Endothelial cell of umbilical vein (primary cell): ENCODE measurements at regions not wholly inside any gene's neighbourhood (a gene's known extent, or its start where the extent isn't known, plus 50 kb on each side); places are given as distances from the start of the nearest gene placed in this dataset.

Experiments
- BruUV-seq: library from RNA; stranded (reverse); fragments of 400-500 nt; replicated peaks from 2 replicates; lab custom pipeline; 2021; lab: Mats Ljungman, UMichigan
- CTCF ChIA-PET: fragments of 300-600, 350-600 bp; sonication (Branson Sonifier 250); formaldehyde crosslinking; loops from one replicate; lab custom pipeline; 2021; ENCODE audit warnings: antibody characterized with exemption, inconsistent platforms; lab: Charles Lee
- POLR2A ChIA-PET: fragments of 300-600, 350-600 bp; sonication (Branson Sonifier 250); formaldehyde crosslinking; loops from one replicate; lab custom pipeline; 2021; ENCODE audit warnings: antibody characterized with exemption, inconsistent platforms; lab: Charles Lee
- DNase-seq: peaks from one replicate; pipeline ENCODE4 v3.0.0-alpha.2; 2011; ENCODE audit warnings: low read depth, low spot score
- FAIRE-seq: peaks from 2 replicates; lab custom pipeline; 2011; peaks lifted over from hg19 to GRCh38; lab: Jason Lieb, UNC
- H2AFZ ChIP-seq: 2 replicates; pipeline ENCODE4 v1.6.0; 2012; ENCODE audit warnings: low read depth, low read length, control low read depth, inconsistent platforms
- H3K27ac ChIP-seq: 2 replicates; pipeline ENCODE4 v1.5.1; 2011; ENCODE audit warnings: low read depth, mild to moderate bottlenecking, control low read depth, low read length, moderate library complexity; ENCODE audit not compliant: insufficient read depth
- H3K27me3 ChIP-seq, 2 experiments: 2 replicates each; pipeline versions ENCODE4 v1.6.0 to v1.6.1; 2011; ENCODE audit warnings: low read length in 2 of 2, mixed read lengths in 1 of 2; ENCODE audit not compliant: control insufficient read depth in 2 of 2, insufficient read depth in 2 of 2
- H3K36me3 ChIP-seq, 2 experiments: 2 replicates in 1 of 2; 3 replicates in 1 of 2; pipeline ENCODE4 v1.5.1; 2011; ENCODE audit warnings: low read length in 2 of 2, mild to moderate bottlenecking in 1 of 2, moderate library complexity in 1 of 2; ENCODE audit not compliant: control insufficient read depth in 2 of 2, insufficient read depth in 2 of 2; ENCODE audit errors: extremely low read depth in 1 of 2
- H3K4me1 ChIP-seq: 3 replicates; pipeline ENCODE4 v1.5.1; 2011; ENCODE audit warnings: mild to moderate bottlenecking, low read length; ENCODE audit not compliant: control insufficient read depth, insufficient read depth; ENCODE audit errors: extremely low read depth
- H3K4me2 ChIP-seq: 2 replicates; pipeline ENCODE4 v1.6.1; 2011; ENCODE audit warnings: low read length, control low read depth, mixed read lengths; ENCODE audit not compliant: insufficient read depth
- H3K4me3 ChIP-seq, 3 experiments: fragments of 200-600 bp in 1 of 3; sonication (generic), shearing (Covaris generic) in 1 of 3; replicated peaks in 1 of 3; 2 replicates each; pipeline ENCODE4 v1.5.1; 2011 to 2016; ENCODE audit warnings: control low read depth in 3 of 3, low read length in 3 of 3, mild to moderate bottlenecking in 2 of 3, inconsistent platforms in 1 of 3, low read depth in 1 of 3, moderate library complexity in 1 of 3; ENCODE audit not compliant: insufficient read depth in 1 of 3
- H3K79me2 ChIP-seq: 2 replicates; pipeline ENCODE4 v1.6.0; 2012; ENCODE audit warnings: low read length, inconsistent platforms; ENCODE audit not compliant: control insufficient read depth, insufficient read depth
- H3K9ac ChIP-seq: replicated peaks from 2 replicates; pipeline ENCODE3; 2011; ENCODE audit warnings: low read length, control low read depth; ENCODE audit not compliant: insufficient read depth; ENCODE audit errors: extremely low read depth
- H3K9me1 ChIP-seq: replicated peaks from 3 replicates; pipeline ENCODE4 v1.6.0; 2011; ENCODE audit warnings: mild to moderate bottlenecking, low read length; ENCODE audit not compliant: control insufficient read depth, insufficient read depth; ENCODE audit errors: extremely low read depth
- H3K9me3 ChIP-seq: replicated peaks from 2 replicates; pipeline ENCODE4 v1.5.1; 2012; ENCODE audit warnings: low read length, inconsistent platforms; ENCODE audit not compliant: control insufficient read depth, insufficient read depth
- H4K20me1 ChIP-seq: replicated peaks from 2 replicates; pipeline ENCODE3; 2011; ENCODE audit warnings: mild to moderate bottlenecking, low read length; ENCODE audit not compliant: control insufficient read depth, insufficient read depth; ENCODE audit errors: extremely low read depth
- CTCF ChIP-seq, 2 donors: IDR thresholded peaks; 1 replicate in 1 of 2; 2 replicates in 1 of 2; pipeline ENCODE4 v1.5.1; 2011; ENCODE audit warnings: low read length in 2 of 2, mild to moderate bottlenecking in 2 of 2, moderate library complexity in 2 of 2, control low read depth in 1 of 2, inconsistent platforms in 1 of 2, low read depth in 1 of 2; ENCODE audit not compliant: insufficient read depth in 1 of 2; ENCODE audit errors: extremely low read depth in 1 of 2
- EZH2 ChIP-seq: IDR thresholded peaks from 2 replicates; pipeline ENCODE4 v1.6.1; 2012; ENCODE audit warnings: borderline replicate concordance, low read depth, mild to moderate bottlenecking, moderate library complexity, low read length, inconsistent platforms; ENCODE audit not compliant: severe bottlenecking
- FOS ChIP-seq: IDR thresholded peaks from 2 replicates; pipeline ENCODE4 v1.6.1; 2011; ENCODE audit warnings: mild to moderate bottlenecking, low read length, moderate library complexity, borderline replicate concordance; ENCODE audit not compliant: insufficient read depth
- GATA2 ChIP-seq: IDR thresholded peaks from 2 replicates; pipeline ENCODE4 v1.7.0; 2011; ENCODE audit warnings: low read depth, mild to moderate bottlenecking, moderate library complexity, mixed read lengths, low read length; ENCODE audit not compliant: insufficient read length, insufficient read depth
- JUN ChIP-seq: IDR thresholded peaks from 2 replicates; pipeline ENCODE4 v1.6.1; 2011; ENCODE audit warnings: borderline replicate concordance, low read depth; ENCODE audit not compliant: insufficient read length, insufficient read depth
- MYC ChIP-seq: IDR thresholded peaks from one replicate; pipeline ENCODE4 v1.6.1; 2011; ENCODE audit warnings: mild to moderate bottlenecking, low read depth, low read length
- POLR2A ChIP-seq: IDR thresholded peaks from 2 replicates; pipeline ENCODE4 v1.6.1; 2012; ENCODE audit warnings: low read depth, mild to moderate bottlenecking, control low read depth, low read length
- POLR2AphosphoS5 ChIP-seq: IDR thresholded peaks from 2 replicates; pipeline ENCODE4 v1.6.1; 2012; ENCODE audit warnings: low read depth, mild to moderate bottlenecking, control low read depth, low read length, moderate library complexity; ENCODE audit not compliant: insufficient read depth
- dilution Hi-C: fragments of 300-500 bp; cut with MboI; formaldehyde crosslinking; loops from one replicate; pipeline ENCODE4 v1.15.0; 2019; ENCODE audit warnings: low sequenced_read_pairs; ENCODE audit not compliant: extremely low pct_ligation_motif_present
- intact Hi-C: fragments of 100-400 bp; cut with micrococcal nuclease; formaldehyde crosslinking; loops from one replicate; pipeline ENCODE4 v1.10.0; 2022
- TF ChIP-seq, protein P1 (sequence below): IDR thresholded peaks from 2 replicates; pipeline ENCODE4 v1.6.1; 2011; ENCODE audit not compliant: insufficient read depth, insufficient read length

DNA sequence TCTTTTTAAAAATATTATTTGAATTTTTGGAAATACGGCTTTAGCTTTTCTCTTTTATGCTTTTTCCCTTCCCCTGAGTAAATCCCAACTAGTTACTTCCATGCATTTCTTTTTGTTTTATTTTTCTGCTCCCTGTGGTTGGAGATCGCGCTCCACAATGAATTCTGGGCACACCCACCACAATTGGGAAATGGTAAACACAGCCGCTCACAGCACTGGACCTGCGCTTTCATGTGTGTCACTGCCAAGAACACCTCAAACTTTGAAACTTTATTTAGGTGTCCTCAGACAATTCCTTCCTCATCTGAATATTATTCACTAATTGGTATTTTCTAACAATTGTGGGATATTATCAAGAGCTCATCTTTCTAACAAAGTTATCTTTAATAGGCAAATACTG lies 82.8 kb upstream of the TMEM18 start:
- DNase-seq: no peak
- no peaks in the 10 kb centered on the region for H3K9me1 ChIP-seq
- no peaks in the 10 kb centered on the region for H3K4me1 ChIP-seq
- CTCF ChIA-PET: no interaction called here
- no peaks in the 10 kb centered on the region for H3K9me3 ChIP-seq
- TF ChIP-seq EZH2: no peak
- no peak for TF ChIP-seq CTCF (IDR thresholded peaks at IDR 0.05; ENCODE audit: extremely low read depth in 1 of 2, insufficient read depth in 1 of 2, low read depth in 1 of 2, low read length in 2 of 2)
- no peak for TF ChIP-seq POLR2AphosphoS5
- TF ChIP-seq, protein P1, sequence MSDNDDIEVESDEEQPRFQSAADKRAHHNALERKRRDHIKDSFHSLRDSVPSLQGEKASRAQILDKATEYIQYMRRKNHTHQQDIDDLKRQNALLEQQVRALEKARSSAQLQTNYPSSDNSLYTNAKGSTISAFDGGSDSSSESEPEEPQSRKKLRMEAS: no peak
- no peak for TF ChIP-seq JUN
- TF ChIP-seq FOS: no peak
- TF ChIP-seq GATA2: no peak
- no peak for TF ChIP-seq POLR2A
- no peak for TF ChIP-seq MYC
- H3K4me3 ChIP-seq: no peak overlapping the region
- H3K36me3 ChIP-seq: no peaks in the 10 kb centered on the region
- FAIRE-seq: no peak
- intact Hi-C loops (no loop called here), dilution Hi-C loops (no loop called here)
- POLR2A ChIA-PET: no interaction called here
- no peaks in the 10 kb centered on the region for H4K20me1 ChIP-seq
- no peak overlapping the region for H2AFZ ChIP-seq
- H3K4me2 ChIP-seq: no peak overlapping the region
- no peaks in the 10 kb centered on the region for H3K79me2 ChIP-seq
- H3K27me3 ChIP-seq: no peaks in the 10 kb centered on the region
- no TSS peak for BruUV-seq
- H3K9ac ChIP-seq: no peak overlapping the region
- H3K27ac ChIP-seq: no peak overlapping the region
